Sigmoid colon (tissue), 4 donors: ENCODE measurements at regions not wholly inside any gene's neighbourhood (a gene's known extent, or its start where the extent isn't known, plus 50 kb on each side); places are given as distances from the start of the nearest gene placed in this dataset.

Source experiments
- EP300 ChIP-seq, 4 donors: sonication (generic); formaldehyde crosslinking; IDR thresholded peaks; one replicate each; pipeline ENCODE4 v1.6.1; 2017; ENCODE audit warnings: antibody characterized with exemption in 4 of 4
- POLR2A ChIP-seq, 2 donors: fragments of 450-650 bp; IDR thresholded peaks; one replicate each; pipeline ENCODE4 v1.6.1; 2016; ENCODE audit warnings: antibody characterized with exemption in 2 of 2, mild to moderate bottlenecking in 2 of 2, moderate library complexity in 2 of 2
- POLR2AphosphoS5 ChIP-seq, 4 donors: sonication (generic); formaldehyde crosslinking; IDR thresholded peaks; one replicate each; pipeline ENCODE4 v1.6.1; 2017; ENCODE audit warnings: antibody characterized with exemption in 4 of 4
- TF ChIP-seq, protein P1 (sequence below), 4 experiments: fragments of 450-650 bp in 3 of 4; fragments of 200-600 bp in 1 of 4; IDR thresholded peaks; one replicate each; pipeline ENCODE4 v1.5.1; 2016 to 2019; ENCODE audit warnings: antibody characterized with exemption in 4 of 4, mild to moderate bottlenecking in 3 of 4, moderate library complexity in 2 of 4

DNA sequence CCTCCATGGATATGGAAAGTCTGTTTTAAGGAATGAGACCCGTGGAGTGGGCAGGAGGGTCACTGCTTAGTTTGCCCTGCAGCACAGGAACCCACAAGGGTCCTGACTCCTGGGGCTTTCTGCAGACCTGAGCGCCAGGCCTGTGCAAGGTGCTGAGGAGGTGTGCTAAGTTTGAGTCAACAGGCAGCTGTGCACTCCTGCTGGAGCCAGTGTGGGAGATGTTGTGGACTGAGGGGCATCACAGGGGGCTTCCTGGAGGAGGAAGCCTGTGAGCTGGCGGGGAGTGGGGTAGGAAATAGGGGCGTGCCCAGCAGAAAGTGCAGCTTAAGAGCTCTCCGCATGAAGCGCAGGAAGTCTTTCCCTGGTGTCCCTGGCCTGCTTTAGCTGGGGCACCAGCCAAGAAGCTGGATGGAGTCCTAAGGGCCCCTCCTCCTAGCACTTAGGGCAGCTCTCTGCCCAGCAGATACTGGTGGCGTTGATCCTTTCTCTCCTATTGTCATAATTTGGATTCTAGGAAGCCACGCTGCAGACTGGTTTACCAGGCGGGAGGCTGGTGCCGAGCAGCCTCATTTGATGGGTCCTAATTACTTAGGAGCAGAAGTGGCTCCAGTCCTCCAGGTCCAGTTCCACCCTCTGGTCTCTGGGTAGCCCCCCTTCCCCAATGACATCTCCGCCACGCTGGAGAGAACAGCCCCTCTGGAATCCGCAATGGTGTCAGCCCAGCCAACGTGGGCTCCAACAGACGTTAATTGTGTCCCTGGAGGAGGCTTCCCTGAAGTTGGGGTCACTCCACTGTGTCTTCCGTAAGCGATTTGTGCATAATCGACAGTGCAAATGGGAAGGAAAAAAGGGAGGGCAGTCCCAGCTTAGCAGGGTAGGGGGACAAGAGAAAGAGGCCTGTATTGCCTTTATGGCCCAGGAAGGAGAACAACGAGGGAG, 309.2 kb downstream of the ZNF536 start:
- TF ChIP-seq, protein P1, sequence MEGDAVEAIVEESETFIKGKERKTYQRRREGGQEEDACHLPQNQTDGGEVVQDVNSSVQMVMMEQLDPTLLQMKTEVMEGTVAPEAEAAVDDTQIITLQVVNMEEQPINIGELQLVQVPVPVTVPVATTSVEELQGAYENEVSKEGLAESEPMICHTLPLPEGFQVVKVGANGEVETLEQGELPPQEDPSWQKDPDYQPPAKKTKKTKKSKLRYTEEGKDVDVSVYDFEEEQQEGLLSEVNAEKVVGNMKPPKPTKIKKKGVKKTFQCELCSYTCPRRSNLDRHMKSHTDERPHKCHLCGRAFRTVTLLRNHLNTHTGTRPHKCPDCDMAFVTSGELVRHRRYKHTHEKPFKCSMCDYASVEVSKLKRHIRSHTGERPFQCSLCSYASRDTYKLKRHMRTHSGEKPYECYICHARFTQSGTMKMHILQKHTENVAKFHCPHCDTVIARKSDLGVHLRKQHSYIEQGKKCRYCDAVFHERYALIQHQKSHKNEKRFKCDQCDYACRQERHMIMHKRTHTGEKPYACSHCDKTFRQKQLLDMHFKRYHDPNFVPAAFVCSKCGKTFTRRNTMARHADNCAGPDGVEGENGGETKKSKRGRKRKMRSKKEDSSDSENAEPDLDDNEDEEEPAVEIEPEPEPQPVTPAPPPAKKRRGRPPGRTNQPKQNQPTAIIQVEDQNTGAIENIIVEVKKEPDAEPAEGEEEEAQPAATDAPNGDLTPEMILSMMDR (IDR thresholded peaks at IDR 0.05): no peak
- TF ChIP-seq POLR2AphosphoS5 (IDR thresholded peaks at IDR 0.05): no peak
- TF ChIP-seq POLR2A (IDR thresholded peaks at IDR 0.05): no peak
- TF ChIP-seq EP300 (IDR thresholded peaks at IDR 0.05): no peak
